Testis (tissue), 2 donors: ENCODE measurements at regions not wholly inside any gene's neighbourhood (a gene's known extent, or its start where the extent isn't known, plus 50 kb on each side); places are given as distances from the start of the nearest gene placed in this dataset.

ENCODE experiments used
- POLR2A ChIP-seq: fragments of 450-650 bp; IDR thresholded peaks from one replicate; pipeline ENCODE4 v1.6.1; 2017; ENCODE audit warnings: antibody characterized with exemption, mild to moderate bottlenecking, moderate library complexity
- TF ChIP-seq, protein P1 (sequence below), 3 experiments: fragments of 450-650 bp in 2 of 3; fragments of 200-600 bp in 1 of 3; sonication (generic) in 1 of 3; IDR thresholded peaks; one replicate each; pipeline ENCODE4 v1.5.1; 2016 to 2019; ENCODE audit warnings: antibody characterized with exemption in 3 of 3, mild to moderate bottlenecking in 2 of 3, moderate library complexity in 1 of 3

DNA sequence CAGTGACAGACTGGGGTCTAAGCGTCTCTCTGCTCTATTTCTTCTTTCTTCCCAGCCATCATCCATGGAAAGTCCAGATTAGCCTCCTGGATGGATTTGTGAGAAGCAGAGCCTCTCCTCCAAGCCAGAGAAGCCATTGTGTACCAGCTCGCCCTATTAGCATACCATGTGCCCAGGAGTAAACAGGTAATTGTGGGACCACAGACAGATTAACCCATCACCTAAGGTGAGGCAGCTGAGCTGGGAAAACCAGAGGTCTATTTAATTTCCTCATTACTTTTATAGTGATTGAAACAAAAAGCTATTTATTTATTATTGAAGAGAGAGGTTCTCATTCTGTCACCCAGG is 54.7 kb upstream of the NT5C1B start:
- TF ChIP-seq, protein P1, sequence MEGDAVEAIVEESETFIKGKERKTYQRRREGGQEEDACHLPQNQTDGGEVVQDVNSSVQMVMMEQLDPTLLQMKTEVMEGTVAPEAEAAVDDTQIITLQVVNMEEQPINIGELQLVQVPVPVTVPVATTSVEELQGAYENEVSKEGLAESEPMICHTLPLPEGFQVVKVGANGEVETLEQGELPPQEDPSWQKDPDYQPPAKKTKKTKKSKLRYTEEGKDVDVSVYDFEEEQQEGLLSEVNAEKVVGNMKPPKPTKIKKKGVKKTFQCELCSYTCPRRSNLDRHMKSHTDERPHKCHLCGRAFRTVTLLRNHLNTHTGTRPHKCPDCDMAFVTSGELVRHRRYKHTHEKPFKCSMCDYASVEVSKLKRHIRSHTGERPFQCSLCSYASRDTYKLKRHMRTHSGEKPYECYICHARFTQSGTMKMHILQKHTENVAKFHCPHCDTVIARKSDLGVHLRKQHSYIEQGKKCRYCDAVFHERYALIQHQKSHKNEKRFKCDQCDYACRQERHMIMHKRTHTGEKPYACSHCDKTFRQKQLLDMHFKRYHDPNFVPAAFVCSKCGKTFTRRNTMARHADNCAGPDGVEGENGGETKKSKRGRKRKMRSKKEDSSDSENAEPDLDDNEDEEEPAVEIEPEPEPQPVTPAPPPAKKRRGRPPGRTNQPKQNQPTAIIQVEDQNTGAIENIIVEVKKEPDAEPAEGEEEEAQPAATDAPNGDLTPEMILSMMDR (IDR thresholded peaks at IDR 0.05), result no peak
- no peak for TF ChIP-seq POLR2A
